Esophagus (tissue), 2 donors: ENCODE measurements at regions not wholly inside any gene's neighbourhood (a gene's known extent, or its start where the extent isn't known, plus 50 kb on each side); places are given as distances from the start of the nearest gene placed in this dataset.
"Not testable (repeated sequence)": the region's sequence is repeated elsewhere in the genome, so short reads cannot be mapped to it uniquely, and the experiment has no call there.

ENCODE experiments used
- H3K27ac ChIP-seq, 2 donors: one replicate each; pipeline ENCODE4 v1.5.1; 2013; ENCODE audit warnings: low read depth in 2 of 2, mild to moderate bottlenecking in 2 of 2, inconsistent platforms in 1 of 2, low read length in 1 of 2, moderate library complexity in 1 of 2
- H3K27me3 ChIP-seq, 2 donors: one replicate each; pipeline ENCODE4 v1.6.1; 2013; ENCODE audit warnings: low read length in 2 of 2, control low read depth in 1 of 2, mild to moderate bottlenecking in 1 of 2; ENCODE audit not compliant: insufficient read depth in 2 of 2, control insufficient read depth in 1 of 2
- H3K36me3 ChIP-seq, 2 donors: one replicate each; pipeline ENCODE4 v1.6.1; 2013; ENCODE audit warnings: low read length in 1 of 2; ENCODE audit not compliant: control insufficient read depth in 2 of 2, insufficient read depth in 2 of 2
- H3K4me1 ChIP-seq, 2 donors: one replicate each; pipeline ENCODE4 v1.6.1; 2013; ENCODE audit warnings: low read length in 1 of 2; ENCODE audit not compliant: control insufficient read depth in 2 of 2, insufficient read depth in 2 of 2
- H3K4me3 ChIP-seq, 2 donors: one replicate each; pipeline ENCODE4 v1.5.1; 2013; ENCODE audit warnings: low read length in 2 of 2, mild to moderate bottlenecking in 2 of 2, low read depth in 1 of 2, moderate library complexity in 1 of 2
- H3K9me3 ChIP-seq, 2 donors: one replicate each; pipeline ENCODE4 v1.6.1; 2013; ENCODE audit warnings: mild to moderate bottlenecking in 2 of 2, low read depth in 1 of 2, low read length in 1 of 2, moderate library complexity in 1 of 2; ENCODE audit not compliant: control insufficient read depth in 2 of 2, insufficient read depth in 1 of 2
- WGBS, 2 donors: extraction: QIAGEN DNeasy Blood & Tissue Kit; methylation state at CpG; one replicate each; pipeline ENCODE4 v1.1.7; 2013; 5-methylcytosine and 5-hydroxymethylcytosine counted together
- donor health status: healthy with polysubstance abuse.
- donor health status: Bipolar disorder and iron deficiency.

DNA sequence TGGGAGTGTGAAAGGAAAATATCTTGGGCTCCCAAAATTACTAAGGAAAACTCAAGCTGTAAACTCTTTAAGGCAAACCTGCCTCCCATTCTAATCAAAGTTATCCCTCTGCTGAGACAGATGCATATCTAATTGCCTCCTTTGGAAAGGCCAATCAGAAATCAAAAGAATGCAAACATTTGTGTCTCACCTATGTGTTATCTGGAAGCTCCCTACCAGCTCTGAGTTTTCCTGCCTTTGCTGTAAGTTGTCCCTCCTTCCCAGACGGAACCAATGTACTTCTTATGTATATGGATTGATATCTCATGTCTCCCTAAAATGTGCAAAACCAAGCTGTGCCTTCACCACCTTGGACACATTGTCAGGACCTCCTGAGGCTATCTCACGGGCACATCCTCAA lies 95.8 kb downstream of the AASDHPPT start:
- no peaks in the 10 kb centered on the region for H3K27me3 ChIP-seq
- H3K4me1 ChIP-seq = no peaks in the 10 kb centered on the region
- H3K36me3 ChIP-seq = no peaks in the 10 kb centered on the region
- H3K9me3 ChIP-seq = no peaks in the 10 kb centered on the region
- WGBS, 2 donors = 57 to 78% methylated on average over 2 of the region's 2 CpGs
- H3K27ac ChIP-seq = peak overlapping the region; percentile 1 to 13
- no peak overlapping the region for H3K4me3 ChIP-seq

DNA sequence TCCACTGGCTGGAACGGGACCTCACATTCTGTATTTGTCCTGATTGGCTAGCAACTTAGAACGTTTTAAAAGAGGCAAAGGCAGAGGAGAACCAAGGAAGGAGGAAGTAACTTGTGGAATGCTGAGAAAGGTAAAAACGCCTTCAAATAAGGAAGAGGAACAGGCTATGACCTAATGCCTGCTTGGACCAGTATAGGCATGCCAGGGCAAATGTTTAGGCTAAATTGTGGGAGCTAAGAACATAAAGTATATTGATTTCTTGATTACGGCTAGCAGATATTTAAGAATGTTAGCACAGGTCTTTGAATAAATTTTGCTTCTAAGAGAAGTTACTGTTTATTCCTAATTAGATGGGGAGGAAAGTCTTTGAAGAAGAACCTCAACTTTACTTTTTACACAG lies 96.5 kb downstream of the AASDHPPT start:
- H3K4me3 ChIP-seq, H3K27me3 ChIP-seq, H3K9me3 ChIP-seq, H3K36me3 ChIP-seq, H3K4me1 ChIP-seq: not testable (repeated sequence)
- WGBS, 2 donors = 43 to 56% methylated on average over 4 of the region's 4 CpGs
- H3K27ac ChIP-seq = peak overlapping the region in 1 of 2 donors; percentile 84

DNA sequence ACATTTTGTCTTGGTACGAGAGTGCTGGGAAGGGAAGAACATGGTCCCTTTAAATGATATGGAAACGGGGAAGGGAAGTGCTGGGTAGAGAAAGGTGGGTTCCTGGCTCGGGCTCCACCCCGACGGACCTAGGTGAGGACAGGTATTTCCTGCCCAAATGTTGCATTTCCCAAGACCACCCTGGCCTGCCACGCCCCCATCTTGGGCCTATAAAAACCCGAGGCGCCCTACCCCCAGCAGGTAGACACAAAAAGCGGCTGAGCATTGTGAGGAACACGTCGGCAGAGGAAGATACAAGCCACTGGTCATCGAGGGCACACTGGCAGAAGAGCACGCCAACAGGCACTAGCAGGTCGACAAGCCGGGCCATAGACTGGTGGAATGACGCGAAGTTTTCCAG lies 99.4 kb downstream of the AASDHPPT start:
- no peaks in the 10 kb centered on the region for H3K4me1 ChIP-seq
- WGBS, 2 donors = 87 to 93% methylated on average over 17 of the region's 17 CpGs
- no peak overlapping the region for H3K27ac ChIP-seq
- H3K9me3 ChIP-seq = no peaks in the 10 kb centered on the region
- H3K36me3 ChIP-seq = no peaks in the 10 kb centered on the region
- H3K4me3 ChIP-seq = no peak overlapping the region
- no peaks in the 10 kb centered on the region for H3K27me3 ChIP-seq

DNA sequence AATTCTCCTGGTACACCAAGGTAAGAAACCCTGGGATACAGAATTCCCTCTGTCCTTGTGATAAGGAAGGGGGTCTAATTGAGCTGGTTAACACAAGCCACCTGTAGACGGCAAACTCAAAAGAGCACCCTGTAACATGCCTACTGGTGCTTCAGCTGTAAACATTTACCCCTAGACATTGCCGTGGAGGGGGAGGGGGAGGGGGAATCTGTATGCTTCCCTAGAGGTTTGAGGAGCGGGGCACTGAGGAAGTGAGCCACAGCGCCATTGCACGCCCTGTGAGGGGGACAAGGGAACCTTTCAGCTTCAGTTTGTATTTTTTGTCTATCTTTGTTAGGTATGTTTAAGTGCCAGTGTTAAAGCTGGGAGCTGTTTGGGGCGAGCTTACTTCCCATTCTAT lies 99.8 kb downstream of the AASDHPPT start:
- Histone ChIP-seq H3K36me3 (no peaks in the 10 kb centered on the region), H3K27me3 (no peaks in the 10 kb centered on the region), H3K4me3 (no peak overlapping the region), H3K9me3 (no peaks in the 10 kb centered on the region), H3K27ac (no peak overlapping the region), H3K4me1 (no peaks in the 10 kb centered on the region)
- WGBS, 2 donors = 60 to 74% methylated on average over 6 of the region's 6 CpGs

DNA sequence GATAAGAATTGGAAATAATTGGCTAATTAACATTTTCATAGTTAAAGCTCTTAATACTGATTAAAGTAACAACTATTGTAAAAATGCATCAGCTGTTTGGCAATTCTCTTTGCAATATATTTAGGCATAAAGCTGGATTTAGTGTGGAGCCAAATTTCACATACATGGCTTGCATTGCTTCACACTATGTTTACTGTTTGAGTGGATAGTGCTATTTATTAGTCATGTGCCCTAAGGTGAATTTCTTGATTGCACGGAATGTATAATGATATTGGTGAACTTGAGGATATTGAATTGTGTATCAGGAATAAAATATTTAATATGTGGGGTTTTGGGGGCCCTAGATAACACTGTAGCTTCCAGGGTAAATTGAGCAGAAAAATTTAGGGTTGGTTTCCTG lies 100.9 kb downstream of the AASDHPPT start:
- Histone ChIP-seq H3K4me3 (no peak overlapping the region), H3K36me3 (no peaks in the 10 kb centered on the region), H3K27me3 (no peaks in the 10 kb centered on the region), H3K9me3 (no peaks in the 10 kb centered on the region), H3K27ac (no peak overlapping the region), H3K4me1 (no peaks in the 10 kb centered on the region)
- 54 to 62% methylated on average over 1 of the region's 1 CpG for WGBS, 2 donors

DNA sequence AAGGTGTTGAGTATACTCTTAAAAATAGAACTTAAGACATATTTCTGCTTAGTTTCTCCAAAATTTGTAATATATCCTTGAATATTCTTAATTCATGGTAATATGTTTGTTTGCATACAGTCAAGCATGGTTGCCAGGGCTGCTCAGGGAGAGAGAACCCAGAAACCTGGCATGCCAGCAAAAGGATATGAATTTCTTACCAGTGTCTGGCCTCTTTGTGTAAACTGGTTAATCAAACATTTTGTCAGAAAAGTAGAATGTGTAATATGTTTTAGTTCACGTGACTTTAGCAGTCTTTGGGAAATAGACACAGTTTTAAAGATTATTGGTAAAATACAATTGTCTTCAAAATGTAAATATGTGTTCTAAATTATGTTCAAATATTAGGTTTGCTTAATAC lies 101.6 kb downstream of the AASDHPPT start:
- no peak overlapping the region for H3K27ac ChIP-seq
- no peaks in the 10 kb centered on the region for H3K36me3 ChIP-seq
- no peaks in the 10 kb centered on the region for H3K27me3 ChIP-seq
- no peak overlapping the region for H3K4me3 ChIP-seq
- 63 to 72% methylated on average over 1 of the region's 1 CpG for WGBS, 2 donors
- H3K9me3 ChIP-seq = no peaks in the 10 kb centered on the region
- H3K4me1 ChIP-seq = no peaks in the 10 kb centered on the region

DNA sequence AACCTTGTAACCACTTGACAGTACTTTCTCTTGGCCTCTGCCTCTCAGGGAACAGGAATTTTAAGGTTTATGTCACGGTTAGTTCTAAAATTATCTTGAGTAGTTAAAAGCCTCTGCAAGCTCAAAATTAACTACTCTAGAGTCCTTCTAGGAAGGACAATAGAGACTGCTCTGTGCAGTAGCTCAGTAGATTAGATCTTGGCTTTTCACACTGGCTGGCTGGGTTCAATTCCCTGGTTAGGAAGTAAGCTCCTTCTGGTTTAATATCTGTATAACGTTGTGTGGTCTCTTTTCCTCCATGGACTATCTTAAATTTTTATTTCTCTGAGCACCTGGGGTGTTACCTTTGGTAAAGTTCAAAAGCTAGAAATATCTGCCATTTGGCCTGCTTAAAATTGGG lies 109.2 kb downstream of the AASDHPPT start:
- Histone ChIP-seq H3K36me3 (no peaks in the 10 kb centered on the region), H3K27me3 (no peaks in the 10 kb centered on the region), H3K4me3 (no peak overlapping the region), H3K9me3 (no peaks in the 10 kb centered on the region), H3K27ac (no peak overlapping the region), H3K4me1 (no peaks in the 10 kb centered on the region)
- WGBS, 2 donors = 75 to 83% methylated on average over 2 of the region's 2 CpGs

DNA sequence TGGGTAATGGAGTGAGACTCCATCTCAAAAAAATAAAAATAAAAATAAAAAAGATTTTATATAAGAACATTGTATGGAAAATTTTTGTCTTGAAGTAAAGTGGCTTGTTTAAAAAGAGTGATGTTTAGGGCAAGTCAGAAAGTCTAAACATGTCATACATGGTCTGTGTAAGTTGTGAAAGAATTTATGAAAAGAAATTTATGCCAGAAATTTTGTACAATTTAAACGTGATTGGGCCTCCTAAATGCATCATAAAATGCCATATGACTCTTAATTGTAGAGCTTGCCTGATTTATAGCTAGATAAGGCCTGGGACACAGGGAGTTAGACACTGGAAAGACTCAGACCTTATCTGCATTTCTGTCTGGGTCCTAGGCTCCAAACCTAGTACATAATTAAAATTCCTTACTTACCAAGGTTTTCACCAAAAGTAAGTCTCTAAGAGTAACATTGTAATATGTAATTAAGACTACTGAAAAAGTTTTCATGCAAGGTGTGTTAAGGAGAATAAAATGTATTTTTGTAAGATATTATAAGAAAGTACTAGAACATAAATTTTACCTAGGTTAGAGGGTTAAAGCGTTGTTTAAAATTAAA lies 110.5 kb downstream of the AASDHPPT start:
- no peaks in the 10 kb centered on the region for H3K9me3 ChIP-seq
- 24 to 44% methylated on average over 2 of the region's 2 CpGs for WGBS, 2 donors

DNA sequence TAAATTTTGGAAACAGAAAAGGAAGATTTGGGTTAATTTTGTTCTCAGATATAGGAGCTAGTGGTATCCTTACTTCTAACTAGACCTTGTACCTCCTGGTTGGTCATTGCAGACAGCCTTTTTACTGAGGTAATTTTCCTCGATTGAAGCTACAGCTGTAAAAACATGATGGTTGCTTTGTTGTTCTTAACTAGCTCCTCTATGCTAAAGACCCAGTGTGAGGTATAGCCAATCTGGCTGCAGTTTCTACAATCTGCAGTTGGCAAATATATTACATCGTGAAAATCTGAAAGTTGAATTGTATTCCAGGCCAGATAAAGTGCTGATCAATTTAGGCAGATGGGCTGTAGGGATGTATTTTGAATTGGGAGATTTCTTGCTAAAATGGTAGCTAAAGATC lies 116.5 kb downstream of the AASDHPPT start:
- no peaks in the 10 kb centered on the region for H3K36me3 ChIP-seq
- no peaks in the 10 kb centered on the region for H3K4me1 ChIP-seq
- H3K9me3 ChIP-seq = no peaks in the 10 kb centered on the region
- WGBS, 2 donors = 57 to 68% methylated on average over 2 of the region's 2 CpGs
- no peaks in the 10 kb centered on the region for H3K27me3 ChIP-seq
- no peak overlapping the region for H3K4me3 ChIP-seq
- H3K27ac ChIP-seq = no peak overlapping the region

More for the DNA sequence above, 110.5 kb downstream of the AASDHPPT start:
- Histone ChIP-seq H3K4me1 (no peaks in the 10 kb centered on the region), H3K4me3 (no peak overlapping the region), H3K27me3 (no peaks in the 10 kb centered on the region), H3K27ac (no peak overlapping the region), H3K36me3 (no peaks in the 10 kb centered on the region)

DNA sequence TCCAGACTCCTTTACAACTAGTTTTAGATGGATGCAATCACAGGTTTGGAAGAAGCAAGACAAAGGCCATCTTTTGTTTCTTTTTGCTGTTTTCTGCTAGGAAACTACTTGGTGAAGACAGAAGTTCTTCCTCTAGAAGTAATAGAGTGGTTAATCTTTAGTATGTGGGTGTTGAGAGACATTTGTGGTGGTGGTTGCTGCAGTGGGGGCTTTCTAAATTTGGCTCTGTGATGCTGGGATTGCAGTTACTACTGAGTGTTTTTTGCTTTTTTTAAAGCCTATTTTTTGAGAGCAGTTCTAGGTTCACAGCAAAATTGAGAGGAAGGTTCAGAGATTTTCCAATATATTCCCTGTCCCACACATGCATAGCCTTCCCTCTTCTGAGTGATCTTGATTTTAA lies 120.0 kb downstream of the AASDHPPT start:
- Histone ChIP-seq H3K4me3 (no peak overlapping the region), H3K27ac (no peak overlapping the region), H3K4me1 (no peaks in the 10 kb centered on the region), H3K9me3 (no peaks in the 10 kb centered on the region), H3K36me3 (no peaks in the 10 kb centered on the region), H3K27me3 (no peaks in the 10 kb centered on the region)
